Endothelial cell (in vitro differentiated cells): ENCODE measurements at regions not wholly inside any gene's neighbourhood (a gene's known extent, or its start where the extent isn't known, plus 50 kb on each side); places are given as distances from the start of the nearest gene placed in this dataset.
"Not testable (repeated sequence)": the region's sequence is repeated elsewhere in the genome, so short reads cannot be mapped to it uniquely, and the experiment has no call there.

Source experiments
- DNase-seq: peaks from one replicate; pipeline ENCODE4 v3.0.0; 2021; ENCODE audit warnings: low spot score
- H3K27ac Mint-ChIP-seq: one replicate; pipeline ENCODE4 v1.8.0; 2021; ENCODE audit warnings: mixed read lengths, inconsistent platforms; ENCODE audit not compliant: unreplicated experiment
- H3K27me3 Mint-ChIP-seq: one replicate; pipeline ENCODE4 v1.8.0; 2021; ENCODE audit warnings: mild to moderate bottlenecking, moderate library complexity, mixed read lengths, inconsistent platforms; ENCODE audit not compliant: unreplicated experiment
- H3K36me3 Mint-ChIP-seq: one replicate; pipeline ENCODE4 v1.8.0; 2021; ENCODE audit warnings: mild to moderate bottlenecking, low read depth, mixed read lengths, inconsistent platforms; ENCODE audit not compliant: unreplicated experiment
- H3K4me1 Mint-ChIP-seq: one replicate; pipeline ENCODE4 v1.8.0; 2021; ENCODE audit warnings: mild to moderate bottlenecking, mixed read lengths, inconsistent platforms; ENCODE audit not compliant: unreplicated experiment
- H3K4me3 Mint-ChIP-seq: one replicate; pipeline ENCODE4 v1.8.0; 2021; ENCODE audit warnings: mild to moderate bottlenecking, mixed read lengths, inconsistent platforms; ENCODE audit not compliant: unreplicated experiment
- H3K9me3 Mint-ChIP-seq: one replicate; pipeline ENCODE4 v1.8.0; 2021; ENCODE audit warnings: mixed read lengths, inconsistent platforms; ENCODE audit not compliant: unreplicated experiment
- TF ChIP-seq, protein P1 (sequence below): fragments of 200-600 bp; sonication (generic); IDR thresholded peaks from one replicate; pipeline ENCODE4 v1.5.0; 2021; ENCODE audit warnings: antibody characterized with exemption; ENCODE audit not compliant: unreplicated experiment

DNA sequence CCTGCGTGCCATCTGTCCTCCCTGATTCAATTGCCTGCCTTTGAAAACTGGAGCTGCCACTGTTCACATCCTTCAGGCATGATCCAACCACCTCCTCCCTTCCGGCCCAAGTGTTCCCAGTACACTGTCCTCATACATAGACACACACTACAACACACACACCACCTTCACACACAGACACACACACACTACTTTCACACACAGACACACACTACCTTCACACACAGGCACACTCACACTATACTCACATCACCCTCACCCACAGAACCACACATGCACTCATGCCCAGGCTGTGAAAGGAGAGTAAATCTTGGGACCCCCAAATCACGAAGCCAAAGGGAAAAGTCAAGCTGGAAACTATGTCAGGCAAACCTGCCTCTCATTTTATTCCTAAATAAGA, 109.4 kb upstream of the MYLIP start:
- no peaks in the 10 kb centered on the region for H3K36me3 Mint-ChIP-seq
- no peak for DNase-seq
- TF ChIP-seq, protein P1, sequence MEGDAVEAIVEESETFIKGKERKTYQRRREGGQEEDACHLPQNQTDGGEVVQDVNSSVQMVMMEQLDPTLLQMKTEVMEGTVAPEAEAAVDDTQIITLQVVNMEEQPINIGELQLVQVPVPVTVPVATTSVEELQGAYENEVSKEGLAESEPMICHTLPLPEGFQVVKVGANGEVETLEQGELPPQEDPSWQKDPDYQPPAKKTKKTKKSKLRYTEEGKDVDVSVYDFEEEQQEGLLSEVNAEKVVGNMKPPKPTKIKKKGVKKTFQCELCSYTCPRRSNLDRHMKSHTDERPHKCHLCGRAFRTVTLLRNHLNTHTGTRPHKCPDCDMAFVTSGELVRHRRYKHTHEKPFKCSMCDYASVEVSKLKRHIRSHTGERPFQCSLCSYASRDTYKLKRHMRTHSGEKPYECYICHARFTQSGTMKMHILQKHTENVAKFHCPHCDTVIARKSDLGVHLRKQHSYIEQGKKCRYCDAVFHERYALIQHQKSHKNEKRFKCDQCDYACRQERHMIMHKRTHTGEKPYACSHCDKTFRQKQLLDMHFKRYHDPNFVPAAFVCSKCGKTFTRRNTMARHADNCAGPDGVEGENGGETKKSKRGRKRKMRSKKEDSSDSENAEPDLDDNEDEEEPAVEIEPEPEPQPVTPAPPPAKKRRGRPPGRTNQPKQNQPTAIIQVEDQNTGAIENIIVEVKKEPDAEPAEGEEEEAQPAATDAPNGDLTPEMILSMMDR = no peak
- no peak overlapping the region for H3K4me3 Mint-ChIP-seq
- H3K27me3 Mint-ChIP-seq = no peaks in the 10 kb centered on the region
- no peaks in the 10 kb centered on the region for H3K4me1 Mint-ChIP-seq
- H3K27ac Mint-ChIP-seq = no peak overlapping the region
- peaks cover 7% of the 10 kb centered on the region for H3K9me3 Mint-ChIP-seq

DNA sequence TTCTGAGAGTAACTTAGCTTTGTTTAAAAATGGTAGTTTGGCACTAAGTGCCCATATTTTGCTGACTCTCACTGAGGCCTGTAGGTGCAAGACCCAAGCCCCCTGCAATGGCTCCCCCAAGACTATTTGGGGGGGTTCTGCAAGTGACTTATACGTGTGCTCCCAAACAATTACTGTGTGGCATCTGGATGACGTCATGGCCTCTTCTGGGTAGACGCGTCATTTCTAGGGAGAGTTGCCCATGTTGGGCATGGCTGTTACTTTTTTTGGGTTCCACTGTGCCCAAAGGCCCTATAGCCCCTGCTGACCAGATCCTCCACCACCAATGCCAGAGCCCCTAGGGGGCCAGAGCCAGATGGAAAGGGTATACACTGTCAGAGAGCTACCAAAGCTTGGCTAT, 110.3 kb upstream of the MYLIP start:
- Mint-ChIP-seq H3K4me3 (no peak overlapping the region), H3K9me3 (peaks cover 7% of the 10 kb centered on the region), H3K27ac (no peak overlapping the region), H3K4me1 (no peaks in the 10 kb centered on the region), H3K27me3 (no peaks in the 10 kb centered on the region), H3K36me3 (no peaks in the 10 kb centered on the region)
- DNase-seq = no peak
- TF ChIP-seq, protein P1 = no peak

DNA sequence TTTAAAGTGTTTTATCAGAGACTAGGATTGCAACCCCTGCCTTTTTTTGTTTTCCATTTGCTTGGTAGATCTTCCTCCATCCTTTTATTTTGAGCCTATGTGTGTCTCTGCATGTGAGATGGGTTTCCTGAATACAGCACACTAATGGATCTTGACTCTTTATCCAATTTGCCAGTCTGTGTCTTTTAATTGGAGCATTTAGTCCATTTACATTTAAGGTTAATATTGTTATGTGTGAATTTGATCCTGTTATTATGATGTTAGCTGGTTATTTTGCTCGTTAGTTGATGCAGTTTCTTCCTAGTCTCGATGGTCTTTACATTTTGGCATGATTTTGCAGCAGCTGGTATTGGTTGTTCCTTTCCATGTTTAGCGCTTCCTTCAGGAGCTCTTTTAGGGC, 114.6 kb upstream of the MYLIP start:
- H3K27ac Mint-ChIP-seq, H3K36me3 Mint-ChIP-seq, H3K4me1 Mint-ChIP-seq, H3K9me3 Mint-ChIP-seq, DNase-seq, H3K27me3 Mint-ChIP-seq, H3K4me3 Mint-ChIP-seq: not testable (repeated sequence)

DNA sequence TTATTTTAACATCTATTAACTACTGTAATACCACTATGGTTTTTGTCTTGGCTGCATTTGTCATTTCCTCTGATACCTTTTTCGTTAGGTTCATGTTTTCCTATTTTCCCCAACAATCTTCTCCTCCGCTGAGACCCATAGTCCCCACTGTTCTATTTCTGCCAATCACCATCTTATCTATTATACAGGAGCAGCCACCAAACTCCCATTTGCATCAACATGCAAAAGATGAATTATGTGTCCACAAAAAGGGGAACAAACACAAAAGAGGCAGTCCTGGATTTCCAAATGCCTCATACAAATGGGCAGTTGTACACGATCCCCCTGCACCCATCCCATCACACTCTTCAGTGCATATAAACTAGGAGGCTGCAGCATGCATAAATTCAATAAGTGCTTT, 121.7 kb upstream of the MYLIP start:
- Mint-ChIP-seq H3K9me3 (no peaks in the 10 kb centered on the region), H3K4me1 (peaks cover 9% of the 10 kb centered on the region), H3K27me3 (no peaks in the 10 kb centered on the region), H3K36me3 (no peaks in the 10 kb centered on the region), H3K4me3 (no peak overlapping the region), H3K27ac (no peak overlapping the region)
- TF ChIP-seq, protein P1 = no peak
- no peak for DNase-seq

DNA sequence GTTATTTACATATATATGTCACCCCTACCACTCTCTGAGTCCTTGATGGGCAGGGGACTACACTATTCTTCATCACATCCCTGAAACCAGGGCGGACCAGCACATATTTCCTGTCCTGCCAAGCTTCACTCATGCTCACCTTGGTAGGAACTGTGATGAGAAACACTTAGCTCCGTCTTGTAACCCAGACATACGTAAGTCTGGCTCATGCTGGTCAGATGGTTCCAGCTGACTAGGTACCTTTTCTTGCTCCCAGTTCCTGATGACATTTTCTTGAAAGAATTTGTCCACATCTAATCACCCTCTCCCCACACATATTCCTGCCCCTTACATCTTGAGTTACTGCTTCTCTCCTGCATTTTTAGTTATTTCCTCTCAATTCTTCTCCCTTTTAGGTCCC, 122.2 kb upstream of the MYLIP start:
- no peak overlapping the region for H3K27ac Mint-ChIP-seq
- DNase-seq = no peak
- H3K27me3 Mint-ChIP-seq = no peaks in the 10 kb centered on the region
- no peaks in the 10 kb centered on the region for H3K36me3 Mint-ChIP-seq
- no peaks in the 10 kb centered on the region for H3K9me3 Mint-ChIP-seq
- H3K4me1 Mint-ChIP-seq = peaks cover 9% of the 10 kb centered on the region
- TF ChIP-seq, protein P1 = no peak
- H3K4me3 Mint-ChIP-seq = no peak overlapping the region
